ENCODE measurements at regions not wholly inside any gene's neighbourhood (a gene's known extent, or its start where the extent isn't known, plus 50 kb on each side); places are given as distances from the start of the nearest gene placed in this dataset.
"Not testable (repeated sequence)": the region's sequence is repeated elsewhere in the genome, so short reads cannot be mapped to it uniquely, and the experiment has no call there.

GRCh38 chr7:79598351-79598750 lies 144.9 kb upstream of the MAGI2 start:
- no peak for TF ChIP-seq CTCF (IDR thresholded peaks at IDR 0.05)
- no peak for TF ChIP-seq POLR2A (IDR thresholded peaks at IDR 0.05)
- WGBS, 2 donors, result 52% methylated on average over 3 of the region's 3 CpGs
- DNase-seq (ENCODE audit: low spot score in 2 of 2), result no peak
- intact Hi-C loops (cut with DNase I; ENCODE audit: low total_unique reads), result no loop called here
- no peak overlapping the region for H3K4me3 ChIP-seq (ENCODE audit: low read depth, poor library complexity, severe bottlenecking)

GRCh38 chr7:79594671-79595070 lies 141.2 kb upstream of the MAGI2 start:
- 59 to 60% methylated on average over 5 of the region's 5 CpGs for WGBS, 2 donors
- DNase-seq (ENCODE audit: low spot score in 2 of 2); H3K4me3 ChIP-seq (ENCODE audit: low read depth, poor library complexity, severe bottlenecking); intact Hi-C loops (cut with DNase I; ENCODE audit: low total_unique reads): not testable (repeated sequence)

GRCh38 chr7:79593866-79594301 lies 140.4 kb upstream of the MAGI2 start:
- no peak overlapping the region for H3K4me3 ChIP-seq (ENCODE audit: low read depth, poor library complexity, severe bottlenecking)
- intact Hi-C loops (cut with DNase I; ENCODE audit: low total_unique reads), result no loop called here
- no peak for TF ChIP-seq CTCF (IDR thresholded peaks at IDR 0.05)
- no peak for TF ChIP-seq POLR2A (IDR thresholded peaks at IDR 0.05)
- DNase-seq (ENCODE audit: low spot score in 2 of 2), result no peak

GRCh38 chr7:79590916-79591623 lies 137.6 kb upstream of the MAGI2 start:
- no peak overlapping the region for H3K4me3 ChIP-seq (ENCODE audit: low read depth, poor library complexity, severe bottlenecking)
- no peak for DNase-seq (ENCODE audit: low spot score in 2 of 2)
- intact Hi-C loops (cut with DNase I; ENCODE audit: low total_unique reads), result no loop called here

GRCh38 chr7:79590391-79590790 lies 136.9 kb upstream of the MAGI2 start:
- no peak for DNase-seq (ENCODE audit: low spot score in 2 of 2)
- 68 to 71% methylated on average over 1 of the region's 1 CpG for WGBS, 2 donors
- H3K4me3 ChIP-seq (ENCODE audit: low read depth, poor library complexity, severe bottlenecking), result no peak overlapping the region
- intact Hi-C loops (cut with DNase I; ENCODE audit: low total_unique reads), result no loop called here
- no peak for TF ChIP-seq POLR2A (IDR thresholded peaks at IDR 0.05)
- no peak for TF ChIP-seq CTCF (IDR thresholded peaks at IDR 0.05)

More at GRCh38 chr7:79590916-79591623, 137.6 kb upstream of the MAGI2 start:
- TF ChIP-seq CTCF (IDR thresholded peaks at IDR 0.05), result no peak
- no peak for TF ChIP-seq POLR2A (IDR thresholded peaks at IDR 0.05)

GRCh38 chr7:79570903-79571302 lies 117.4 kb upstream of the MAGI2 start:
- DNase-seq (ENCODE audit: low spot score in 2 of 2), result no peak
- no peak overlapping the region for H3K4me3 ChIP-seq (ENCODE audit: low read depth, poor library complexity, severe bottlenecking)
- intact Hi-C loops (cut with DNase I; ENCODE audit: low total_unique reads), result no loop called here
- 96 to 97% methylated on average over 2 of the region's 2 CpGs for WGBS, 2 donors
- TF ChIP-seq POLR2A (IDR thresholded peaks at IDR 0.05) (no peak), CTCF (IDR thresholded peaks at IDR 0.05) (no peak)
